Panc1 (cell line): ENCODE measurements at regions not wholly inside any gene's neighbourhood (a gene's known extent, or its start where the extent isn't known, plus 50 kb on each side); places are given as distances from the start of the nearest gene placed in this dataset.

Experiments
- POLR2AphosphoS5 ChIP-seq: IDR thresholded peaks from 2 replicates; pipeline ENCODE4 v1.6.1; 2012; ENCODE audit warnings: mild to moderate bottlenecking, low read depth, low read length, moderate library complexity
- TCF7L2 ChIP-seq: IDR thresholded peaks from 2 replicates; pipeline ENCODE4 v1.6.1; 2011; ENCODE audit warnings: mild to moderate bottlenecking, low read depth, low read length, inconsistent platforms
- TF ChIP-seq, protein P1 (sequence below): fragments of 450-650 bp; IDR thresholded peaks from 2 replicates; pipeline ENCODE4 v1.5.1; 2017; ENCODE audit warnings: mild to moderate bottlenecking
- TF ChIP-seq, protein P2 (sequence below), 2 experiments: IDR thresholded peaks; 2 replicates each; pipeline ENCODE4 v1.6.1; 2011 to 2012; ENCODE audit warnings: low read depth in 2 of 2, control low read depth in 1 of 2, low read length in 1 of 2, mild to moderate bottlenecking in 1 of 2, moderate library complexity in 1 of 2; ENCODE audit not compliant: insufficient read depth in 1 of 2

DNA sequence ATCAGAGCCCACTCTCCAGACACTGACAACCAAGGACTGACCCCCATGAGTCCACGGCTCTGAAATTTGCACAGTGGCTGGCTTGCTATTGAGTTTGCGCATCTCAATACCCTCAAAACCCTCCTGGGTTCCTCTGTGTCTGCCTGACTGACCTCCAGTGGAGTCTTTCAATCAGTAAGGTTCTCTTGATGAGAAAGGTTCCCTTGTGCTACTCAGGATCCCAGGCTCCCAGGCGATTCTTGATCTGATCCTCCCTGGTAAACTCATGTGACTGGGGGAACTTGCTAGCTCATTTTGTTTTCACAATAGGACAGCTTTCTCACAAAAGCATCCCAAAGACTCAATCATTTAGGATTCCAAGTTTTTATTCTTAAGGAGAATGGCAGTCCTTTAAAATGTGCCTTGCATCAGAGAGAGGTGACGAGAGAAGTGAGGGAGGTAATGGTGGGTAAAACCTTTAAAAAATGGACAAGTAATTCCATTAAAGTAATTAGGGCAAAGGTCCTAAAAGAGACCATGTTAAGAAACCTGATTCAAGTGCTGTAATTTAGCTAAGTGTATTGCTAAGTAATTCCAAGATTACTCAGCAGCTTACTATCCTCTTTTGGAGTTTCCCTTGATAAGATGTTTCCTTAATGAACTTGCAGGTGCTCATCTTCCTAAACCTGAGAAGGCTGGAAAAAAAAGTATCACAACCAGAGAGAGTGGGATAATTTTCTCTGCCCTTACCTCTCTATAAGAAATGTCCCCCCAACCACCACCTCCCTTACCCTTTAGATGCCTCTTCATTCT, 304.7 kb upstream of the SGK1 start:
- TF ChIP-seq, protein P1, sequence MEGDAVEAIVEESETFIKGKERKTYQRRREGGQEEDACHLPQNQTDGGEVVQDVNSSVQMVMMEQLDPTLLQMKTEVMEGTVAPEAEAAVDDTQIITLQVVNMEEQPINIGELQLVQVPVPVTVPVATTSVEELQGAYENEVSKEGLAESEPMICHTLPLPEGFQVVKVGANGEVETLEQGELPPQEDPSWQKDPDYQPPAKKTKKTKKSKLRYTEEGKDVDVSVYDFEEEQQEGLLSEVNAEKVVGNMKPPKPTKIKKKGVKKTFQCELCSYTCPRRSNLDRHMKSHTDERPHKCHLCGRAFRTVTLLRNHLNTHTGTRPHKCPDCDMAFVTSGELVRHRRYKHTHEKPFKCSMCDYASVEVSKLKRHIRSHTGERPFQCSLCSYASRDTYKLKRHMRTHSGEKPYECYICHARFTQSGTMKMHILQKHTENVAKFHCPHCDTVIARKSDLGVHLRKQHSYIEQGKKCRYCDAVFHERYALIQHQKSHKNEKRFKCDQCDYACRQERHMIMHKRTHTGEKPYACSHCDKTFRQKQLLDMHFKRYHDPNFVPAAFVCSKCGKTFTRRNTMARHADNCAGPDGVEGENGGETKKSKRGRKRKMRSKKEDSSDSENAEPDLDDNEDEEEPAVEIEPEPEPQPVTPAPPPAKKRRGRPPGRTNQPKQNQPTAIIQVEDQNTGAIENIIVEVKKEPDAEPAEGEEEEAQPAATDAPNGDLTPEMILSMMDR: no peak
- TF ChIP-seq, protein P2, sequence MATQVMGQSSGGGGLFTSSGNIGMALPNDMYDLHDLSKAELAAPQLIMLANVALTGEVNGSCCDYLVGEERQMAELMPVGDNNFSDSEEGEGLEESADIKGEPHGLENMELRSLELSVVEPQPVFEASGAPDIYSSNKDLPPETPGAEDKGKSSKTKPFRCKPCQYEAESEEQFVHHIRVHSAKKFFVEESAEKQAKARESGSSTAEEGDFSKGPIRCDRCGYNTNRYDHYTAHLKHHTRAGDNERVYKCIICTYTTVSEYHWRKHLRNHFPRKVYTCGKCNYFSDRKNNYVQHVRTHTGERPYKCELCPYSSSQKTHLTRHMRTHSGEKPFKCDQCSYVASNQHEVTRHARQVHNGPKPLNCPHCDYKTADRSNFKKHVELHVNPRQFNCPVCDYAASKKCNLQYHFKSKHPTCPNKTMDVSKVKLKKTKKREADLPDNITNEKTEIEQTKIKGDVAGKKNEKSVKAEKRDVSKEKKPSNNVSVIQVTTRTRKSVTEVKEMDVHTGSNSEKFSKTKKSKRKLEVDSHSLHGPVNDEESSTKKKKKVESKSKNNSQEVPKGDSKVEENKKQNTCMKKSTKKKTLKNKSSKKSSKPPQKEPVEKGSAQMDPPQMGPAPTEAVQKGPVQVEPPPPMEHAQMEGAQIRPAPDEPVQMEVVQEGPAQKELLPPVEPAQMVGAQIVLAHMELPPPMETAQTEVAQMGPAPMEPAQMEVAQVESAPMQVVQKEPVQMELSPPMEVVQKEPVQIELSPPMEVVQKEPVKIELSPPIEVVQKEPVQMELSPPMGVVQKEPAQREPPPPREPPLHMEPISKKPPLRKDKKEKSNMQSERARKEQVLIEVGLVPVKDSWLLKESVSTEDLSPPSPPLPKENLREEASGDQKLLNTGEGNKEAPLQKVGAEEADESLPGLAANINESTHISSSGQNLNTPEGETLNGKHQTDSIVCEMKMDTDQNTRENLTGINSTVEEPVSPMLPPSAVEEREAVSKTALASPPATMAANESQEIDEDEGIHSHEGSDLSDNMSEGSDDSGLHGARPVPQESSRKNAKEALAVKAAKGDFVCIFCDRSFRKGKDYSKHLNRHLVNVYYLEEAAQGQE (IDR thresholded peaks at IDR 0.05; ENCODE audit: insufficient read depth in 1 of 2, low read depth in 2 of 2, low read length in 1 of 2): no peak
- TF ChIP-seq TCF7L2: no peak
- no peak for TF ChIP-seq POLR2AphosphoS5
